KMS-11 (cell line): ENCODE measurements at regions not wholly inside any gene's neighbourhood (a gene's known extent, or its start where the extent isn't known, plus 50 kb on each side); places are given as distances from the start of the nearest gene placed in this dataset.

Experiments used
- H2AFZ ChIP-seq: fragments of 200-600 bp; sonication (generic); 2 replicates; pipeline ENCODE4 v1.6.1; 2016; ENCODE audit warnings: antibody characterized with exemption, mixed run types, low read depth
- H3K27ac ChIP-seq: fragments of 200-600 bp; sonication (generic); 2 replicates; pipeline ENCODE4 v1.6.1; 2016; ENCODE audit warnings: mild to moderate bottlenecking, mixed run types
- H3K27me3 ChIP-seq: fragments of 200-600 bp; sonication (generic); 2 replicates; pipeline ENCODE4 v1.6.1; 2017; ENCODE audit warnings: mild to moderate bottlenecking, low read depth, mixed run types, moderate library complexity; ENCODE audit not compliant: insufficient read depth
- H3K36me3 ChIP-seq: fragments of 200-600 bp; sonication (generic); 2 replicates; pipeline ENCODE4 v1.6.1; 2017; ENCODE audit warnings: mild to moderate bottlenecking, mixed run types; ENCODE audit not compliant: insufficient read depth
- H3K4me1 ChIP-seq: fragments of 200-600 bp; sonication (generic); 2 replicates; pipeline ENCODE4 v1.6.1; 2016; ENCODE audit warnings: mild to moderate bottlenecking, low read depth, mixed run types; ENCODE audit not compliant: poor library complexity, severe bottlenecking
- H3K4me2 ChIP-seq: fragments of 200-600 bp; sonication (generic); 2 replicates; pipeline ENCODE4 v1.7.0; 2016; ENCODE audit warnings: mild to moderate bottlenecking, mixed run types
- H3K4me3 ChIP-seq: fragments of 200-600 bp; sonication (generic); IDR thresholded peaks from 2 replicates; pipeline ENCODE4 v1.6.1; 2017; ENCODE audit warnings: low read depth, low read length, mixed read lengths; ENCODE audit not compliant: insufficient read depth
- H3K79me2 ChIP-seq: fragments of 200-600 bp; sonication (generic); 2 replicates; pipeline ENCODE4 v1.6.1; 2016; ENCODE audit warnings: low read depth, mixed run types; ENCODE audit not compliant: insufficient read depth
- H3K9ac ChIP-seq: fragments of 200-600 bp; sonication (generic); 2 replicates; pipeline ENCODE4 v1.6.1; 2016; ENCODE audit warnings: mild to moderate bottlenecking, mixed run types
- H4K20me1 ChIP-seq: fragments of 200-600 bp; sonication (generic); 2 replicates; pipeline ENCODE4 v1.6.1; 2016; ENCODE audit warnings: mild to moderate bottlenecking, mixed run types; ENCODE audit not compliant: insufficient read depth
- TF ChIP-seq, protein P1 (sequence below): fragments of 200-600 bp; sonication (generic); conservative IDR thresholded peaks from 2 replicates; pipeline ENCODE4 v1.6.1; 2017; ENCODE audit warnings: low read depth, mild to moderate bottlenecking, antibody characterized with exemption, low read length, moderate library complexity, mixed read lengths

DNA sequence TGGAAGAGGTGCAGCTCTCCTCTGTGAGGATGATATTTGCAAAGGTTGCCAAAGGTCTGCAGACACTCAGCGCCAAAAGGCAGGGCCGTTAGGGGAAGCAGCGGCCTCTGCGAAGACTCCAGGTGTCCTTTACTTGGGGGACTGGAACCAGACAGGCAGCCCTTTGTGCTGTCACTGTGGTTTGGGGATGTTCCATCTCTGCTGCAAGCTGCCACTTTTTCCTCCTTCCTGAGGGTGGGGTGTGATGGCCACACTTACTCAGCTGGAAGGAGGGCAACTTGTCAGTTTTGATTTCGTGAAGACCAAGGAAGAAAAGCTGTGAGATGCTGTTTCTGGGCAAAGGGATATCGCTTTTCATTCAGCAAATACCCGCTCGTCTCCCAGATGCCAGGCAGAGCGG is 96.5 kb upstream of the PRR5 start:
- H3K79me2 ChIP-seq, result no peaks in the 10 kb centered on the region
- no peaks in the 10 kb centered on the region for H3K4me1 ChIP-seq
- no peak overlapping the region for H2AFZ ChIP-seq
- H3K27me3 ChIP-seq, result peaks cover 3% of the 10 kb centered on the region; the same call in 1 of the 2 replicates
- no peak overlapping the region for H3K9ac ChIP-seq
- H4K20me1 ChIP-seq, result no peaks in the 10 kb centered on the region
- H3K4me2 ChIP-seq, result no peak overlapping the region
- TF ChIP-seq, protein P1, sequence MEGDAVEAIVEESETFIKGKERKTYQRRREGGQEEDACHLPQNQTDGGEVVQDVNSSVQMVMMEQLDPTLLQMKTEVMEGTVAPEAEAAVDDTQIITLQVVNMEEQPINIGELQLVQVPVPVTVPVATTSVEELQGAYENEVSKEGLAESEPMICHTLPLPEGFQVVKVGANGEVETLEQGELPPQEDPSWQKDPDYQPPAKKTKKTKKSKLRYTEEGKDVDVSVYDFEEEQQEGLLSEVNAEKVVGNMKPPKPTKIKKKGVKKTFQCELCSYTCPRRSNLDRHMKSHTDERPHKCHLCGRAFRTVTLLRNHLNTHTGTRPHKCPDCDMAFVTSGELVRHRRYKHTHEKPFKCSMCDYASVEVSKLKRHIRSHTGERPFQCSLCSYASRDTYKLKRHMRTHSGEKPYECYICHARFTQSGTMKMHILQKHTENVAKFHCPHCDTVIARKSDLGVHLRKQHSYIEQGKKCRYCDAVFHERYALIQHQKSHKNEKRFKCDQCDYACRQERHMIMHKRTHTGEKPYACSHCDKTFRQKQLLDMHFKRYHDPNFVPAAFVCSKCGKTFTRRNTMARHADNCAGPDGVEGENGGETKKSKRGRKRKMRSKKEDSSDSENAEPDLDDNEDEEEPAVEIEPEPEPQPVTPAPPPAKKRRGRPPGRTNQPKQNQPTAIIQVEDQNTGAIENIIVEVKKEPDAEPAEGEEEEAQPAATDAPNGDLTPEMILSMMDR, result no peak
- no peaks in the 10 kb centered on the region for H3K36me3 ChIP-seq
- no peak overlapping the region for H3K27ac ChIP-seq
- no peak overlapping the region for H3K4me3 ChIP-seq

DNA sequence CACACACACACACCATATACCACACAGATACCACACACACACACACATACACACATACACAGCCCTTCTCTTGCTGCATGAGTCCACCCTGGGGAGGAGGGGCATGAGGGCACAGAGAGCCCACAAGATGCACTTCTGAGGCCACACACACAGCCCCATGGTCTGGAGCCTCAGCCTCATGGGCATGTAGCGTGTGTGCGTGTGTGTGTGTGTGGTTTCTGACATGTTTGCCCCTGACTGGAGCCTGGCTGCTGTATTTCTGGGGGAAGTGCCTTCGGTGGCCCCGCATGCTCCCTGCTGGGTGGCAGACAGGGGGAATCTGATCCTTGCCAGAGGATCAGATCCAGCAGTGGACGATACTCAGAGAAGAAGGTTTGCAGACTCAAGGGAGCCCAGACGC is 97.0 kb upstream of the PRR5 start:
- TF ChIP-seq, protein P1, result no peak

DNA sequence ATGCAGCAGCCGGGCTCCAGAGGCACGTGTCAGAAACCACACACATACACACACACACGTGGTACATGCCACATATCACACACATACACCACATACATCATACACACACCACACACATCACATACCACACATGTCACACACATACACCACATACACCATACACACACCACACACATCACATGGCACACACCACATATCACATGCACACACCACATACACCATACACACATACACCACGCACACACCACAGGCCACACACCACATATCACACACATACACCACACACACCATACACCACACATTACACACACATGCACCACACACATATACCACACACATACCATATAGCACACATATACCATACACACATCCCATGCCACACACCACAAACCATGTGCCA is 97.5 kb upstream of the PRR5 start:
- TF ChIP-seq, protein P1, result no peak
- H3K4me2 ChIP-seq, result no peak overlapping the region
- H2AFZ ChIP-seq, result no peak overlapping the region
- peaks cover 3% of the 10 kb centered on the region; the same call in 1 of the 2 replicates for H3K27me3 ChIP-seq
- H3K79me2 ChIP-seq, result no peaks in the 10 kb centered on the region
- H3K4me1 ChIP-seq, result no peaks in the 10 kb centered on the region
- H3K27ac ChIP-seq, result no peak overlapping the region
- no peak overlapping the region for H3K9ac ChIP-seq
- no peaks in the 10 kb centered on the region for H4K20me1 ChIP-seq
- H3K4me3 ChIP-seq, result no peak overlapping the region
- no peaks in the 10 kb centered on the region for H3K36me3 ChIP-seq

More for the DNA sequence above, 97.0 kb upstream of the PRR5 start:
- Histone ChIP-seq H3K27me3 (peaks cover 3% of the 10 kb centered on the region; the same call in 1 of the 2 replicates), H2AFZ (no peak overlapping the region), H3K4me3 (no peak overlapping the region), H3K36me3 (no peaks in the 10 kb centered on the region), H3K9ac (no peak overlapping the region), H3K79me2 (no peaks in the 10 kb centered on the region), H3K4me1 (no peaks in the 10 kb centered on the region), H4K20me1 (no peaks in the 10 kb centered on the region), H3K27ac (no peak overlapping the region), H3K4me2 (no peak overlapping the region)

DNA sequence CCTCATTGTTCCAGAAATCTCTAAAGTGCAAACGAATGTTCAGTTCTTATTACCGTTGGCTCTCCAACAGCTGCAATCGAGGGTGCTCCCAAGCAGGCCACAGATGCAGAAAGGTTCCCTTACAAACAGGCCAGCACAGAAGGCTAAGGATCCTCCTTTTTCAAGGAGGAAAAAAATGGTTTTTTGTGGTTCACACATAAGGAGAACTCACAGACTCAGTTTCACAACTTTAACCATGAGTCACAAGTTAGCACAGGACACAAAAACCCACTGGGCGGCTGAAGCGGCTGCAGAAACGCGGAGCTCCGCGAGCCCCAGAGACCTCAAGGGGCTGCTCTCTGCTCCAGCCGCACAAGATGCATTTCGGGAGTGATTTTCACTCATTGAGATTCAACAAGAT is 98.2 kb upstream of the PRR5 start:
- no peak overlapping the region for H3K9ac ChIP-seq

More for the DNA sequence above, 98.2 kb upstream of the PRR5 start:
- H3K27ac ChIP-seq, result no peak overlapping the region
- TF ChIP-seq, protein P1, result no peak
- H4K20me1 ChIP-seq, result no peaks in the 10 kb centered on the region
- H3K4me3 ChIP-seq, result no peak overlapping the region
- no peak overlapping the region for H3K4me2 ChIP-seq
- peaks cover 3% of the 10 kb centered on the region; the same call in 1 of the 2 replicates for H3K27me3 ChIP-seq
- no peaks in the 10 kb centered on the region for H3K79me2 ChIP-seq
- H2AFZ ChIP-seq, result no peak overlapping the region
- no peaks in the 10 kb centered on the region for H3K4me1 ChIP-seq
- no peaks in the 10 kb centered on the region for H3K36me3 ChIP-seq
